ENCODE measurements at regions not wholly inside any gene's neighbourhood (a gene's known extent, or its start where the extent isn't known, plus 50 kb on each side); places are given as distances from the start of the nearest gene placed in this dataset.

- TF ChIP-seq, protein P1, sequence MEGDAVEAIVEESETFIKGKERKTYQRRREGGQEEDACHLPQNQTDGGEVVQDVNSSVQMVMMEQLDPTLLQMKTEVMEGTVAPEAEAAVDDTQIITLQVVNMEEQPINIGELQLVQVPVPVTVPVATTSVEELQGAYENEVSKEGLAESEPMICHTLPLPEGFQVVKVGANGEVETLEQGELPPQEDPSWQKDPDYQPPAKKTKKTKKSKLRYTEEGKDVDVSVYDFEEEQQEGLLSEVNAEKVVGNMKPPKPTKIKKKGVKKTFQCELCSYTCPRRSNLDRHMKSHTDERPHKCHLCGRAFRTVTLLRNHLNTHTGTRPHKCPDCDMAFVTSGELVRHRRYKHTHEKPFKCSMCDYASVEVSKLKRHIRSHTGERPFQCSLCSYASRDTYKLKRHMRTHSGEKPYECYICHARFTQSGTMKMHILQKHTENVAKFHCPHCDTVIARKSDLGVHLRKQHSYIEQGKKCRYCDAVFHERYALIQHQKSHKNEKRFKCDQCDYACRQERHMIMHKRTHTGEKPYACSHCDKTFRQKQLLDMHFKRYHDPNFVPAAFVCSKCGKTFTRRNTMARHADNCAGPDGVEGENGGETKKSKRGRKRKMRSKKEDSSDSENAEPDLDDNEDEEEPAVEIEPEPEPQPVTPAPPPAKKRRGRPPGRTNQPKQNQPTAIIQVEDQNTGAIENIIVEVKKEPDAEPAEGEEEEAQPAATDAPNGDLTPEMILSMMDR (optimal IDR thresholded peaks at IDR 0.05 in 1 of 3, IDR thresholded peaks at IDR 0.05 in 1 of 3, conservative IDR thresholded peaks at IDR 0.05 in 1 of 3; ENCODE audit: extremely low read depth in 1 of 3, insufficient read depth in 2 of 3, low read length in 3 of 3) = no peak
- no peak for TF ChIP-seq EZH2 (IDR thresholded peaks at IDR 0.05; ENCODE audit: low read length)
These were observed 60.3 kb upstream of the JUN start for GRCh38 chr1:58844176-58844575.
